WI38 (cell line): ENCODE measurements at regions not wholly inside any gene's neighbourhood (a gene's known extent, or its start where the extent isn't known, plus 50 kb on each side); places are given as distances from the start of the nearest gene placed in this dataset.

Source experiments
- H3K4me3 ChIP-seq: 2 replicates; pipeline ENCODE4 v1.5.1; 2011; ENCODE audit warnings: low read depth, mild to moderate bottlenecking, control low read depth, low read length
- CTCF ChIP-seq: IDR thresholded peaks from 2 replicates; pipeline ENCODE4 v1.5.1; 2012; ENCODE audit warnings: low read depth, mild to moderate bottlenecking, control low read depth, low read length

- no peak for TF ChIP-seq CTCF
- H3K4me3 ChIP-seq, result no peak overlapping the region
Measured at GRCh38 chr15:87362531-87362930, 894.0 kb downstream of the NTRK3 start.

GRCh38 chr15:87357637-87358313, 898.8 kb downstream of the NTRK3 start:
- no peak for TF ChIP-seq CTCF
- no peak overlapping the region for H3K4me3 ChIP-seq

- no peak for TF ChIP-seq CTCF
- H3K4me3 ChIP-seq, result no peak overlapping the region
Measured at GRCh38 chr15:87355946-87356345, 900.6 kb downstream of the NTRK3 start.

- TF ChIP-seq CTCF, result no peak
- no peak overlapping the region for H3K4me3 ChIP-seq
Measured at GRCh38 chr15:87354661-87355410, 901.7 kb downstream of the NTRK3 start.

GRCh38 chr15:87349181-87349580, 907.4 kb downstream of the NTRK3 start:
- no peak for TF ChIP-seq CTCF
- H3K4me3 ChIP-seq, result no peak overlapping the region

GRCh38 chr15:87348746-87349145, 907.8 kb downstream of the NTRK3 start:
- no peak overlapping the region for H3K4me3 ChIP-seq

More at GRCh38 chr15:87348746-87349145, 907.8 kb downstream of the NTRK3 start:
- TF ChIP-seq CTCF, result no peak
